OCI-LY1 (cell line): ENCODE measurements at regions not wholly inside any gene's neighbourhood (a gene's known extent, or its start where the extent isn't known, plus 50 kb on each side); places are given as distances from the start of the nearest gene placed in this dataset.
"Not testable (repeated sequence)": the region's sequence is repeated elsewhere in the genome, so short reads cannot be mapped to it uniquely, and the experiment has no call there.

Experiments used
- CTCF ChIP-seq: fragments of 200-600 bp; sonication (generic), shearing (Covaris generic); IDR thresholded peaks from 2 replicates; pipeline ENCODE4 v1.5.1; 2017; ENCODE audit warnings: mild to moderate bottlenecking, antibody characterized with exemption, low read length, moderate library complexity, mixed read lengths
- EZH2 ChIP-seq: fragments of 200-600 bp; sonication (generic), shearing (Covaris generic); IDR thresholded peaks from 2 replicates; pipeline ENCODE4 v1.8.0; 2017; ENCODE audit warnings: borderline replicate concordance, mixed run types, mild to moderate bottlenecking, antibody characterized with exemption, low read length, moderate library complexity, mixed read lengths

- TF ChIP-seq CTCF, EZH2: not testable (repeated sequence)
Measured at GRCh38 chr6:86759953-86760352, 177.4 kb upstream of the HTR1E start.
